ENCODE measurements at regions not wholly inside any gene's neighbourhood (a gene's known extent, or its start where the extent isn't known, plus 50 kb on each side); places are given as distances from the start of the nearest gene placed in this dataset.

GRCh38 chr6:132219901-132220300, 181.4 kb downstream of the MOXD1 start:
- H3K4me3 ChIP-seq (ENCODE audit: control insufficient read depth in 2 of 3, extremely low read depth in 1 of 3, insufficient read depth in 2 of 3, low read depth in 1 of 3, low read length in 3 of 3) = no peak overlapping the region
- H3K79me2 ChIP-seq (ENCODE audit: control insufficient read depth, insufficient read depth, low read length) = no peaks in the 10 kb centered on the region
- dilution Hi-C loops (cut with MboI; ENCODE audit: extremely low pct_ligation_motif_present, low sequenced_read_pairs) = no loop called here
- no peaks in the 10 kb centered on the region for H3K9me1 ChIP-seq (ENCODE audit: control insufficient read depth, extremely low read depth, insufficient read depth, low read length)
- DNase-seq (ENCODE audit: low read depth, low spot score) = no peak
- no peaks in the 10 kb centered on the region for H3K36me3 ChIP-seq (ENCODE audit: control insufficient read depth in 2 of 2, extremely low read depth in 1 of 2, insufficient read depth in 2 of 2, low read length in 2 of 2)
- H4K20me1 ChIP-seq (ENCODE audit: control insufficient read depth, extremely low read depth, insufficient read depth, low read length) = no peaks in the 10 kb centered on the region
- no peaks in the 10 kb centered on the region for H3K9me3 ChIP-seq (ENCODE audit: control insufficient read depth, low read depth, low read length)
- H3K27me3 ChIP-seq (ENCODE audit: control insufficient read depth, extremely low read depth, insufficient read depth, low read length) = no peaks in the 10 kb centered on the region
- H3K4me1 ChIP-seq (ENCODE audit: control insufficient read depth, extremely low read depth, insufficient read depth, low read length) = no peaks in the 10 kb centered on the region
- no peak overlapping the region for H3K27ac ChIP-seq (ENCODE audit: control insufficient read depth, insufficient read depth, low read length)
- H3K9ac ChIP-seq (ENCODE audit: control insufficient read depth, extremely low read depth, insufficient read depth, low read length) = no peak overlapping the region
- H3K4me2 ChIP-seq (ENCODE audit: control insufficient read depth, extremely low read depth, insufficient read depth, low read depth, low read length) = no peak overlapping the region
- H2AFZ ChIP-seq (ENCODE audit: control insufficient read depth, low read length) = no peak overlapping the region
- FAIRE-seq = no peak
- TF ChIP-seq CTCF (optimal IDR thresholded peaks at IDR 0.05 in 1 of 3, IDR thresholded peaks at IDR 0.05 in 1 of 3, conservative IDR thresholded peaks at IDR 0.05 in 1 of 3; ENCODE audit: extremely low read depth in 1 of 3, insufficient read depth in 2 of 3, low read length in 3 of 3) (no peak), EZH2 (IDR thresholded peaks at IDR 0.05; ENCODE audit: low read length) (no peak)

- no peak overlapping the region for H3K4me3 ChIP-seq (ENCODE audit: control insufficient read depth in 2 of 3, extremely low read depth in 1 of 3, insufficient read depth in 2 of 3, low read depth in 1 of 3, low read length in 3 of 3)
- H2AFZ ChIP-seq (ENCODE audit: control insufficient read depth, low read length) = no peak overlapping the region
- no peaks in the 10 kb centered on the region for H3K79me2 ChIP-seq (ENCODE audit: control insufficient read depth, insufficient read depth, low read length)
- no peaks in the 10 kb centered on the region for H3K36me3 ChIP-seq (ENCODE audit: control insufficient read depth in 2 of 2, extremely low read depth in 1 of 2, insufficient read depth in 2 of 2, low read length in 2 of 2)
- no peaks in the 10 kb centered on the region for H3K9me1 ChIP-seq (ENCODE audit: control insufficient read depth, extremely low read depth, insufficient read depth, low read length)
- H3K27ac ChIP-seq (ENCODE audit: control insufficient read depth, insufficient read depth, low read length) = no peak overlapping the region
- H3K9me3 ChIP-seq (ENCODE audit: control insufficient read depth, low read depth, low read length) = no peaks in the 10 kb centered on the region
- H4K20me1 ChIP-seq (ENCODE audit: control insufficient read depth, extremely low read depth, insufficient read depth, low read length) = no peaks in the 10 kb centered on the region
- H3K4me1 ChIP-seq (ENCODE audit: control insufficient read depth, extremely low read depth, insufficient read depth, low read length) = no peaks in the 10 kb centered on the region
- H3K9ac ChIP-seq (ENCODE audit: control insufficient read depth, extremely low read depth, insufficient read depth, low read length) = no peak overlapping the region
- dilution Hi-C loops (cut with MboI; ENCODE audit: extremely low pct_ligation_motif_present, low sequenced_read_pairs) = no loop called here
- no peaks in the 10 kb centered on the region for H3K27me3 ChIP-seq (ENCODE audit: control insufficient read depth, extremely low read depth, insufficient read depth, low read length)
- TF ChIP-seq CTCF (optimal IDR thresholded peaks at IDR 0.05 in 1 of 3, IDR thresholded peaks at IDR 0.05 in 1 of 3, conservative IDR thresholded peaks at IDR 0.05 in 1 of 3; ENCODE audit: extremely low read depth in 1 of 3, insufficient read depth in 2 of 3, low read length in 3 of 3) (peak in 2 of 3 experiments; percentile 10 to 28), EZH2 (IDR thresholded peaks at IDR 0.05; ENCODE audit: low read length) (no peak)
- FAIRE-seq = no peak
- H3K4me2 ChIP-seq (ENCODE audit: control insufficient read depth, extremely low read depth, insufficient read depth, low read depth, low read length) = no peak overlapping the region
- DNase-seq (ENCODE audit: low read depth, low spot score) = no peak
These were observed 183.1 kb downstream of the MOXD1 start for GRCh38 chr6:132218059-132218696.

All from keratinocyte (primary cell).